Left ventricle myocardium inferior (tissue), 1 donor: ENCODE measurements at regions not wholly inside any gene's neighbourhood (a gene's known extent, or its start where the extent isn't known, plus 50 kb on each side); places are given as distances from the start of the nearest gene placed in this dataset.
"Not testable (repeated sequence)": the region's sequence is repeated elsewhere in the genome, so short reads cannot be mapped to it uniquely, and the experiment has no call there.

ENCODE experiments used
- DNase-seq: peaks from one replicate; pipeline ENCODE4 v3.0.0-alpha.2; 2020
- H3K27ac ChIP-seq: fragments of 200-600 bp; replicated peaks from 2 replicates; pipeline ENCODE4 v1.8.0; 2021
- H3K27me3 ChIP-seq: fragments of 200-600 bp; 2 replicates; pipeline ENCODE4 v1.8.0; 2021; ENCODE audit warnings: low read depth
- H3K36me3 ChIP-seq: fragments of 200-600 bp; 2 replicates; pipeline ENCODE4 v1.8.0; 2021
- H3K4me1 ChIP-seq: fragments of 200-600 bp; 2 replicates; pipeline ENCODE4 v1.8.0; 2021
- H3K4me3 ChIP-seq: fragments of 200-600 bp; 2 replicates; pipeline ENCODE4 v1.8.0; 2021; ENCODE audit warnings: mild to moderate bottlenecking, moderate library complexity
- H3K9me3 ChIP-seq: fragments of 200-600 bp; replicated peaks from 2 replicates; pipeline ENCODE4 v1.8.0; 2021
- CTCF ChIP-seq: fragments of 200-600 bp; IDR thresholded peaks from 2 replicates; pipeline ENCODE4 v1.8.0; 2021; ENCODE audit warnings: antibody characterized with exemption, mild to moderate bottlenecking, borderline replicate concordance
- intact Hi-C: fragments of 100-400 bp; cut with micrococcal nuclease; formaldehyde crosslinking; loops from one replicate; pipeline ENCODE4 v1.11.0; 2022
- donor health status: DM: no; HTN: yes; CAD: no; lungs with severe emphysema.

- Histone ChIP-seq H3K9me3 (peaks cover 67% of the 10 kb centered on the region), H3K36me3 (no peaks in the 10 kb centered on the region), H3K27ac (no peak overlapping the region), H3K4me3 (no peak overlapping the region), H3K27me3 (no peaks in the 10 kb centered on the region), H3K4me1 (no peaks in the 10 kb centered on the region)
- no peak for DNase-seq
- intact Hi-C loops: no loop called here
- TF ChIP-seq CTCF: no peak
These were observed 547.5 kb downstream of the KCNH5 start for GRCh38 chr14:62497708-62498107.

DNA sequence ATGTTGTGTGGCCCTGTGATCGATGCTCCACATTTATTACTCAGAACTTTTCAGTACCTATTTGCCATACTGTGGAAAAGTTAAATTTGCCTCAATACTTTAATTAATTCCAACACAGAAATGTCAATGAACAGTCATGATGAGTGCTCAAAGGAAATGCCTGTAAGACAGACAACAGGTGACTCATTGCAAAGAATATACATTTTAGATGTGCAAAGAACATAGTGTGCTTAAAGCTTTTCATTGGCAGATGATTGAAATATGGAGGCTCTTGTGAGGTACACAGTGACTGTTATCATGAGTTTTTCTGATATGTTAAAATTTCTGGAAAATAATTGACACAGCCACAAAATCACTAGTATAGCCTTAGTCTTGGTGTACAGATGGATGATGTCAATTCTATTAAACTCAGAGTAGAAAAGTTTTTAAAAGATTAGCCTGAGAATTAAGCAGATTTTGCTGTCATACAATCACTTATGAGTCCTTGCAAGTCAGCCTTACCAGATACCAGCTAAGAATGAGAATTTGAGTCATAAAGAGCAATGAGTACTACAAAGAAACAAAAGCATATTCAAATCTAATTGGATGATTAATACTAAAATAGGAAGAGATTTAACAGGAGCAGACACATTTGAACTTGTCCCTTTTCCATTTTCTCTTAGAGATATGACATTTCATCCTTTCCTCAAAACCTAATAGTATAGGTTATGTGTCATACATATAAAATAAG lies 544.1 kb downstream of the KCNH5 start:
- intact Hi-C loops: no loop called here
- no peak for DNase-seq
- H3K9me3 ChIP-seq: peaks cover 51% of the 10 kb centered on the region
- no peaks in the 10 kb centered on the region for H3K36me3 ChIP-seq
- no peaks in the 10 kb centered on the region for H3K4me1 ChIP-seq
- TF ChIP-seq CTCF: no peak
- H3K27ac ChIP-seq: no peak overlapping the region
- no peak overlapping the region for H3K4me3 ChIP-seq
- no peaks in the 10 kb centered on the region for H3K27me3 ChIP-seq

DNA sequence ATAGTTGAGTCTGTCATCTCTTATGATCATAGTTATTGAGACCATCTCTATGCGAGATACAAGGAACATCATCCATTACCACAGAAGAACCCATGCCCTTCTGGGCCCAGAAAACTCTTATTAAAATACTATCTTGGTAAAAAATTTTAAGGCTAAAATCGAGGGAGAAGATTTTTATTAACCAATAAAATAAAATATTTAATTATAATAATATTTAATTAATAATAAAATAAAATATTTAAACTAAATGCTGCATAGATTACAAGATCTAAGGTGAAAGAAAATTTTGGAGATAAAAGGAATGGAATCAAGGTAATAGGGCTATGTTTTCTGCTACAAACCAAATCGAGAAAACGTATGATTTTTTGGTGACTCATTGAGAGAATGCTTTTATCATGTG lies 540.2 kb downstream of the KCNH5 start:
- no peak overlapping the region for H3K27ac ChIP-seq
- no peaks in the 10 kb centered on the region for H3K27me3 ChIP-seq
- no peak overlapping the region for H3K4me3 ChIP-seq
- intact Hi-C loops: no loop called here
- TF ChIP-seq CTCF: no peak
- H3K9me3 ChIP-seq: peaks cover 26% of the 10 kb centered on the region
- no peak for DNase-seq
- no peaks in the 10 kb centered on the region for H3K4me1 ChIP-seq
- no peaks in the 10 kb centered on the region for H3K36me3 ChIP-seq

GRCh38 chr14:62521309-62521708 lies 523.9 kb downstream of the KCNH5 start:
- H3K27ac ChIP-seq, intact Hi-C loops, H3K4me3 ChIP-seq, H3K4me1 ChIP-seq, DNase-seq, H3K27me3 ChIP-seq, H3K36me3 ChIP-seq: not testable (repeated sequence)
- H3K9me3 ChIP-seq: peaks cover 56% of the 10 kb centered on the region

DNA sequence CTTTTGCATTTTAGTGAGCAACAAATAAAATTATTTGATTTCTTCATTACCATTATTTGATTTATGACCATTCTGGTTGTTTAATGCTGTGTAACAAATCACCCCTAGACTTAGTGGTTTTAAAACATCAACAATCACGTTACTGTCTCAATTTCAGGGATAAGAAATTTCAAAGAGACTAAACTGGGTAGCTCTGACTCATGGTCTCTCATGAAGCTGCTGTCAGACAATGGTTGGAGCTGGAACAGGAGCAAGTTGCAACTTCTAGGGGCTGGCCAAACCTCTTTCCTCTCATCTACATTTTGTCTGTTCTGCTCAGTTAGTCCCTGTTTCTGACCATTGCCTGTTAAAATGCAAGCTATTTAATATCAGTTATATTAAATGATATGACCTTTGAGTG lies 517.0 kb downstream of the KCNH5 start:
- Histone ChIP-seq H3K27ac (no peak overlapping the region), H3K9me3 (peaks cover 19% of the 10 kb centered on the region), H3K27me3 (no peaks in the 10 kb centered on the region), H3K4me3 (no peak overlapping the region), H3K4me1 (no peaks in the 10 kb centered on the region), H3K36me3 (no peaks in the 10 kb centered on the region)
- TF ChIP-seq CTCF: no peak
- intact Hi-C loops: no loop called here
- no peak for DNase-seq

- TF ChIP-seq CTCF: no peak
- Histone ChIP-seq H3K36me3 (no peaks in the 10 kb centered on the region), H3K9me3 (no peaks in the 10 kb centered on the region), H3K4me1 (no peaks in the 10 kb centered on the region), H3K27ac (no peak overlapping the region), H3K4me3 (no peak overlapping the region), H3K27me3 (no peaks in the 10 kb centered on the region)
- no peak for DNase-seq
- intact Hi-C loops: no loop called here
These were observed 513.1 kb downstream of the KCNH5 start for GRCh38 chr14:62532181-62532580.
